ENCODE measurements at regions not wholly inside any gene's neighbourhood (a gene's known extent, or its start where the extent isn't known, plus 50 kb on each side); places are given as distances from the start of the nearest gene placed in this dataset.

DNA sequence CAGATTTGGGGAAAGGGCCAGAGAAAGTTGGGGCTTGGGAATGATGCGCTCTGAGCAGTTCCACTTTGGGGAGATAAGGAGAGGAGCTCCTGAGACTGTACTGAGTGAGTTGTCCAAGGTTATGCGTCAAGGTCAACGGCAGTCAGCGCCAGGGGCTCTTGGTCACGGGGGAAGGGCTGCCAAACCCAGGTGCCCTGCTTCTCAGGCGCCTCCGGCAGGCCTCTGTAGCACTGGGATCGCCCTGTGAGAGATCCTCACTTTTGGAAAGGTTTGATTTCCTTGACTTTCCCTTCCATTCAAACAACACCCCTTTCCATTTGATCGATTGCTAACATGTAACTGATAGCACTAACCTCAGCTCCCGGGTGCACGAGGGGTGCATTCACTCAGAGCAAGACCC is 136.5 kb upstream of the SOX11 start:
- TF ChIP-seq, protein P1, sequence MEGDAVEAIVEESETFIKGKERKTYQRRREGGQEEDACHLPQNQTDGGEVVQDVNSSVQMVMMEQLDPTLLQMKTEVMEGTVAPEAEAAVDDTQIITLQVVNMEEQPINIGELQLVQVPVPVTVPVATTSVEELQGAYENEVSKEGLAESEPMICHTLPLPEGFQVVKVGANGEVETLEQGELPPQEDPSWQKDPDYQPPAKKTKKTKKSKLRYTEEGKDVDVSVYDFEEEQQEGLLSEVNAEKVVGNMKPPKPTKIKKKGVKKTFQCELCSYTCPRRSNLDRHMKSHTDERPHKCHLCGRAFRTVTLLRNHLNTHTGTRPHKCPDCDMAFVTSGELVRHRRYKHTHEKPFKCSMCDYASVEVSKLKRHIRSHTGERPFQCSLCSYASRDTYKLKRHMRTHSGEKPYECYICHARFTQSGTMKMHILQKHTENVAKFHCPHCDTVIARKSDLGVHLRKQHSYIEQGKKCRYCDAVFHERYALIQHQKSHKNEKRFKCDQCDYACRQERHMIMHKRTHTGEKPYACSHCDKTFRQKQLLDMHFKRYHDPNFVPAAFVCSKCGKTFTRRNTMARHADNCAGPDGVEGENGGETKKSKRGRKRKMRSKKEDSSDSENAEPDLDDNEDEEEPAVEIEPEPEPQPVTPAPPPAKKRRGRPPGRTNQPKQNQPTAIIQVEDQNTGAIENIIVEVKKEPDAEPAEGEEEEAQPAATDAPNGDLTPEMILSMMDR (IDR thresholded peaks at IDR 0.05; ENCODE audit: extremely low read depth, missing control alignments), result no peak

GRCh38 chr2:5561006-5561405 is 131.2 kb upstream of the SOX11 start:
- DNase-seq (ENCODE audit: low spot score), result no peak
- TF ChIP-seq, protein P1 (IDR thresholded peaks at IDR 0.05; ENCODE audit: extremely low read depth, missing control alignments), result no peak

More for the DNA sequence above, 136.5 kb upstream of the SOX11 start:
- no peak for DNase-seq (ENCODE audit: low spot score)

DNA sequence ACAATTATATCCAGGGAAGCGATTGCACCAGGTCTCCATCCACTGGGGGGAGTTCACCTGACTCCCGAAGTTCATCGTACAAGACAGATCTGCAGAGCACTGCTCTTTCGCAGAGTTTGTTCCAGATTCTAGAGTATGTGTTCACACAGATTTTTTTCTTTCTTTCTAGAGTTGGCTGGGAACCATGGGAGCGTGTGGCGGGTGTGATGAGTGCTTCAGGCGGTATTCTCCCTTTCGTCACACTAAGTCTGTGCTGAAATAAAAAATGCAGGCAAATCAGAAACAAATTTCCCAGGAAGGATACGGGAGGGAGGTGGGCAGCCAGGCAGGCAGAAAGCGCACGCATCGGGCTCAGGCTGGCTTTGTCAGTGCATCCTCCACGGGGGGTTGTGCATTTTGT is 129.8 kb upstream of the SOX11 start:
- TF ChIP-seq, protein P1 (IDR thresholded peaks at IDR 0.05; ENCODE audit: extremely low read depth, missing control alignments), result no peak
- DNase-seq (ENCODE audit: low spot score), result no peak

GRCh38 chr2:5562865-5563264 is 129.3 kb upstream of the SOX11 start:
- TF ChIP-seq, protein P1 (IDR thresholded peaks at IDR 0.05; ENCODE audit: extremely low read depth, missing control alignments), result no peak

DNA sequence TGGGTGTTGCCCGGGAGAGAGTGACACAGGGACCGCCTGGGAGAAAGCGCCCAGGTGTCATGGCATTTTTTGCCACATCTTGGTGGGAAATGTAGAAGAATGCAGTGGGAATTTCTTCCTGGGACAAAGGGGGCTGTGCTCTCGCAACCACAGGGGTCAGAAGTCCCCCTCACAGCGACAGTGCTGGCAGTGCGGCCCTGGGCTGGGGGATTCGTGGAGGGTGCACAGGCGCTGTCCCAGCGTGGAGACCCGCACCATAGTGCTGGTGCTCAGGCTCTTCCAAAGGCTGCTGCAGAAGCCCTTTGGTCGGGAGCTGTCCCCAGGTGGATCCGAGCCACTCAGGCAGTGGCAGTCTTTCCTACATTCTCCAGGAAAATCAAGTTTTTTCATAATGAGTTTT is 128.8 kb upstream of the SOX11 start:
- TF ChIP-seq, protein P1 (IDR thresholded peaks at IDR 0.05; ENCODE audit: extremely low read depth, missing control alignments), result no peak
- no peak for DNase-seq (ENCODE audit: low spot score)

More at GRCh38 chr2:5562865-5563264, 129.3 kb upstream of the SOX11 start:
- DNase-seq (ENCODE audit: low spot score), result no peak

DNA sequence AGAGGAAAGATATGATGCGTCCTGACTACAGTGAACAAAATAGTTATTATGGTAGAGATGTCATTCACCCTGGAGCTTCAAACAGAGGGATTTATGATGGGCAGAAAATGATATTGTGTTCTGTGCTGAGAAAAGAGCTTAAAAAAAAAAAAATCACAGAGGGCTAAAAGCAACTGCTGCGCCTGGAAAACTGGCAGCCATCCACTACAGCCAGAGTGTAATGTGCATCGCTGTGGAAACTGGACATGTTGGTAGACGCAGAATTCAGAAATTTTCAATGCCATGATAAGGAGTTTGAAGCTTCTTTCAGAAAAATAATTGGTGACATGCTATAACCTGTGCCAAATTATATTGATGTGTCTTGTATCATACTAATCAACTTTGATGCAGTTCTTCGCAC is 122.9 kb upstream of the SOX11 start:
- no peak for DNase-seq (ENCODE audit: low spot score)
- TF ChIP-seq, protein P1 (IDR thresholded peaks at IDR 0.05; ENCODE audit: extremely low read depth, missing control alignments), result no peak

GRCh38 chr2:5576015-5576414 is 116.2 kb upstream of the SOX11 start:
- no peak for DNase-seq (ENCODE audit: low spot score)
- TF ChIP-seq, protein P1 (IDR thresholded peaks at IDR 0.05; ENCODE audit: extremely low read depth, missing control alignments), result no peak

Data from GM20000 (cell line).